Naive thymus-derived CD4-positive, alpha-beta T cell (primary cell): ENCODE measurements at regions not wholly inside any gene's neighbourhood (a gene's known extent, or its start where the extent isn't known, plus 50 kb on each side); places are given as distances from the start of the nearest gene placed in this dataset.

Source experiments
- ATAC-seq: fragments of 150-1000 bp; cut with Tn5 transposase; 2 replicates; pipeline ENCODE4 v1.10.0; 2021; ENCODE audit warnings: mild to moderate bottlenecking, moderate library complexity
- CTCF ChIA-PET: fragments of 350-600 bp; sonication (Branson Sonifier 250); formaldehyde crosslinking; loops from one replicate; lab custom pipeline; 2021; ENCODE audit warnings: antibody characterized with exemption; lab: Charles Lee
- POLR2A ChIA-PET: fragments of 350-600 bp; sonication (Branson Sonifier 250); formaldehyde crosslinking; loops from one replicate; lab custom pipeline; 2021; ENCODE audit warnings: antibody characterized with exemption, inconsistent platforms; lab: Charles Lee
- DNase-seq, 9 donors: peaks; one replicate each; pipeline versions ENCODE4 v3.0.0 to v3.0.0-alpha.2; 2020 to 2022; ENCODE audit warnings: mixed read lengths in 1 of 9
- H3K27ac ChIP-seq: one replicate; pipeline ENCODE4 v1.7.0; 2013; ENCODE audit warnings: mild to moderate bottlenecking, low read depth, low read length, moderate library complexity
- H3K27me3 ChIP-seq, 2 donors: one replicate each; pipeline ENCODE4 v1.7.0; 2013; ENCODE audit warnings: low read length in 2 of 2, mild to moderate bottlenecking in 2 of 2, moderate library complexity in 2 of 2; ENCODE audit not compliant: control insufficient read depth in 2 of 2, insufficient read depth in 2 of 2
- H3K36me3 ChIP-seq, 3 experiments: 1 replicate in 2 of 3; 2 replicates in 1 of 3; pipeline ENCODE4 v1.7.0; 2013; ENCODE audit warnings: low read length in 3 of 3, mild to moderate bottlenecking in 3 of 3, moderate library complexity in 1 of 3; ENCODE audit not compliant: insufficient read depth in 3 of 3, control insufficient read depth in 2 of 3
- H3K4me1 ChIP-seq, 2 donors: one replicate each; pipeline ENCODE4 v1.7.0; 2013; ENCODE audit warnings: low read length in 2 of 2, mild to moderate bottlenecking in 2 of 2, moderate library complexity in 1 of 2; ENCODE audit not compliant: control insufficient read depth in 2 of 2, insufficient read depth in 2 of 2
- H3K4me3 ChIP-seq: 2 replicates; pipeline ENCODE4 v1.7.0; 2013; ENCODE audit warnings: mild to moderate bottlenecking, low read length
- H3K9me3 ChIP-seq, 3 experiments: 1 replicate in 2 of 3; 2 replicates in 1 of 3; pipeline ENCODE4 v1.7.0; 2013; ENCODE audit warnings: low read length in 3 of 3; ENCODE audit not compliant: control insufficient read depth in 2 of 3
- H3K27ac Mint-ChIP-seq, 9 donors: one replicate each; pipeline ENCODE4 v1.8.0; 2020 to 2022; ENCODE audit warnings: mixed read lengths in 9 of 9, mild to moderate bottlenecking in 8 of 9, moderate library complexity in 5 of 9, inconsistent platforms in 2 of 9
- H3K27me3 Mint-ChIP-seq, 5 donors: one replicate each; pipeline ENCODE4 v1.8.0; 2021 to 2022; ENCODE audit warnings: mixed read lengths in 5 of 5, mild to moderate bottlenecking in 1 of 5
- H3K36me3 Mint-ChIP-seq, 5 donors: one replicate each; pipeline ENCODE4 v1.8.0; 2020 to 2022; ENCODE audit warnings: mixed read lengths in 5 of 5, mild to moderate bottlenecking in 3 of 5, inconsistent platforms in 1 of 5
- H3K4me1 Mint-ChIP-seq, 7 donors: one replicate each; pipeline ENCODE4 v1.8.0; 2020 to 2022; ENCODE audit warnings: mixed read lengths in 7 of 7, mild to moderate bottlenecking in 3 of 7, inconsistent platforms in 1 of 7
- H3K4me3 Mint-ChIP-seq, 10 donors: one replicate each; pipeline ENCODE4 v1.8.0; 2020 to 2022; ENCODE audit warnings: mild to moderate bottlenecking in 10 of 10, mixed read lengths in 10 of 10, moderate library complexity in 6 of 10, inconsistent platforms in 2 of 10
- H3K9me3 Mint-ChIP-seq, 11 donors: one replicate each; pipeline ENCODE4 v1.8.0; 2020 to 2022; ENCODE audit warnings: mixed read lengths in 11 of 11, mild to moderate bottlenecking in 4 of 11, inconsistent platforms in 1 of 11, moderate library complexity in 1 of 11
- intact Hi-C, 2 donors: fragments of 100-400 bp; cut with micrococcal nuclease; formaldehyde crosslinking; loops; one replicate each; pipeline ENCODE4 v1.15.1; 2023

- no peaks in the 10 kb centered on the region for H3K27me3 Mint-ChIP-seq
- no peaks in the 10 kb centered on the region for H3K27me3 ChIP-seq
- no peak overlapping the region for H3K27ac Mint-ChIP-seq
- no peaks in the 10 kb centered on the region for H3K4me1 ChIP-seq
- DNase-seq: no peak
- no peak overlapping the region for H3K4me3 ChIP-seq
- no peaks in the 10 kb centered on the region for H3K4me1 Mint-ChIP-seq
- H3K9me3 Mint-ChIP-seq: peaks cover 0 to 8% (median 0%) of the 10 kb centered on the region in 11 donors
- no peak overlapping the region for H3K27ac ChIP-seq
- no peak for ATAC-seq
- H3K36me3 Mint-ChIP-seq: no peaks in the 10 kb centered on the region
- POLR2A ChIA-PET: no interaction called here
- no peaks in the 10 kb centered on the region for H3K9me3 ChIP-seq
- intact Hi-C loops: no loop called here
- H3K4me3 Mint-ChIP-seq: no peak overlapping the region
- no peaks in the 10 kb centered on the region for H3K36me3 ChIP-seq
- CTCF ChIA-PET: no interaction called here
These were observed 729.1 kb upstream of the NRSN1 start for GRCh38 chr6:23396949-23397348.

GRCh38 chr6:23403460-23403859 lies 722.6 kb upstream of the NRSN1 start:
- H3K4me1 ChIP-seq: no peaks in the 10 kb centered on the region
- H3K27me3 ChIP-seq: no peaks in the 10 kb centered on the region
- CTCF ChIA-PET: no interaction called here
- intact Hi-C loops: no loop called here
- Mint-ChIP-seq H3K4me1 (no peaks in the 10 kb centered on the region), H3K36me3 (no peaks in the 10 kb centered on the region), H3K27me3 (no peaks in the 10 kb centered on the region), H3K27ac (no peak overlapping the region), H3K4me3 (no peak overlapping the region), H3K9me3 (peaks cover 0 to 7% (median 0%) of the 10 kb centered on the region in 11 donors)
- no peak overlapping the region for H3K4me3 ChIP-seq
- H3K9me3 ChIP-seq: no peaks in the 10 kb centered on the region
- H3K36me3 ChIP-seq: no peaks in the 10 kb centered on the region
- H3K27ac ChIP-seq: no peak overlapping the region
- POLR2A ChIA-PET: no interaction called here
- ATAC-seq: no peak
- DNase-seq: no peak

GRCh38 chr6:23409531-23409930 lies 716.5 kb upstream of the NRSN1 start:
- no peaks in the 10 kb centered on the region for H3K27me3 Mint-ChIP-seq
- no peaks in the 10 kb centered on the region for H3K4me1 ChIP-seq
- CTCF ChIA-PET: no interaction called here
- peaks cover 0 to 6% (median 0%) of the 10 kb centered on the region in 11 donors for H3K9me3 Mint-ChIP-seq
- POLR2A ChIA-PET: no interaction called here
- no peaks in the 10 kb centered on the region for H3K4me1 Mint-ChIP-seq
- no peak overlapping the region for H3K27ac ChIP-seq
- no peak overlapping the region for H3K27ac Mint-ChIP-seq
- ATAC-seq (no peak), DNase-seq (no peak)
- H3K4me3 ChIP-seq: no peak overlapping the region
- no peaks in the 10 kb centered on the region for H3K9me3 ChIP-seq
- no peak overlapping the region for H3K4me3 Mint-ChIP-seq
- no peaks in the 10 kb centered on the region for H3K27me3 ChIP-seq
- no peaks in the 10 kb centered on the region for H3K36me3 Mint-ChIP-seq
- no peaks in the 10 kb centered on the region for H3K36me3 ChIP-seq
- intact Hi-C loops: no loop called here

GRCh38 chr6:23410439-23410838 lies 715.6 kb upstream of the NRSN1 start:
- no peak overlapping the region for H3K27ac ChIP-seq
- Mint-ChIP-seq H3K27me3 (no peaks in the 10 kb centered on the region), H3K36me3 (no peaks in the 10 kb centered on the region)

GRCh38 chr6:23412770-23413169 lies 713.2 kb upstream of the NRSN1 start:
- no peaks in the 10 kb centered on the region for H3K27me3 Mint-ChIP-seq
- intact Hi-C loops: no loop called here

More at GRCh38 chr6:23410439-23410838, 715.6 kb upstream of the NRSN1 start:
- H3K27me3 ChIP-seq: no peaks in the 10 kb centered on the region
- no peak overlapping the region for H3K4me3 Mint-ChIP-seq
- no peaks in the 10 kb centered on the region for H3K4me1 Mint-ChIP-seq
- no peak overlapping the region for H3K27ac Mint-ChIP-seq
- no peaks in the 10 kb centered on the region for H3K4me1 ChIP-seq
- no peaks in the 10 kb centered on the region for H3K36me3 ChIP-seq
- H3K4me3 ChIP-seq: no peak overlapping the region
- intact Hi-C loops: no loop called here
- H3K9me3 Mint-ChIP-seq: peaks cover 0 to 6% (median 0%) of the 10 kb centered on the region in 11 donors
- ChIA-PET POLR2A (no interaction called here), CTCF (no interaction called here)
- ATAC-seq (no peak), DNase-seq (no peak)
- H3K9me3 ChIP-seq: no peaks in the 10 kb centered on the region

GRCh38 chr6:23413327-23414050 lies 712.5 kb upstream of the NRSN1 start:
- Histone ChIP-seq H3K27ac (no peak overlapping the region), H3K9me3 (no peaks in the 10 kb centered on the region), H3K4me3 (no peak overlapping the region), H3K36me3 (no peaks in the 10 kb centered on the region), H3K4me1 (no peaks in the 10 kb centered on the region), H3K27me3 (no peaks in the 10 kb centered on the region)
- Mint-ChIP-seq H3K4me1 (no peaks in the 10 kb centered on the region), H3K9me3 (peaks cover 0 to 14% (median 0%) of the 10 kb centered on the region in 11 donors), H3K4me3 (no peak overlapping the region), H3K27ac (no peak overlapping the region), H3K27me3 (no peaks in the 10 kb centered on the region), H3K36me3 (no peaks in the 10 kb centered on the region)
- DNase-seq (no peak), ATAC-seq (no peak)
- CTCF ChIA-PET: interaction anchor here (0.6 kb wide), 1 partner anchor 636 kb away, joined by 3 read pairs; no protein-coding TSS in a partner anchor
- intact Hi-C loops: no loop called here
- POLR2A ChIA-PET: no interaction called here

More at GRCh38 chr6:23412770-23413169, 713.2 kb upstream of the NRSN1 start:
- Histone ChIP-seq H3K9me3 (no peaks in the 10 kb centered on the region), H3K27me3 (no peaks in the 10 kb centered on the region), H3K27ac (no peak overlapping the region), H3K36me3 (no peaks in the 10 kb centered on the region), H3K4me1 (no peaks in the 10 kb centered on the region), H3K4me3 (no peak overlapping the region)
- Mint-ChIP-seq H3K36me3 (no peaks in the 10 kb centered on the region), H3K9me3 (peaks cover 0 to 14% (median 0%) of the 10 kb centered on the region in 11 donors), H3K4me1 (no peaks in the 10 kb centered on the region), H3K27ac (no peak overlapping the region), H3K4me3 (no peak overlapping the region)
- DNase-seq: no peak
- POLR2A ChIA-PET: no interaction called here
- CTCF ChIA-PET: interaction anchor here (0.6 kb wide), 1 partner anchor 635 kb away, joined by 3 read pairs; no protein-coding TSS in a partner anchor
- no peak for ATAC-seq

- Histone ChIP-seq H3K27me3 (no peaks in the 10 kb centered on the region), H3K27ac (no peak overlapping the region), H3K4me1 (no peaks in the 10 kb centered on the region), H3K36me3 (no peaks in the 10 kb centered on the region), H3K9me3 (no peaks in the 10 kb centered on the region), H3K4me3 (no peak overlapping the region)
- H3K4me3 Mint-ChIP-seq: no peak overlapping the region
- ATAC-seq (no peak), DNase-seq (no peak)
- H3K9me3 Mint-ChIP-seq: peaks cover 0 to 14% (median 0%) of the 10 kb centered on the region in 11 donors
- ChIA-PET POLR2A (no interaction called here), CTCF (no interaction called here)
- H3K36me3 Mint-ChIP-seq: no peaks in the 10 kb centered on the region
- H3K4me1 Mint-ChIP-seq: no peaks in the 10 kb centered on the region
- H3K27ac Mint-ChIP-seq: no peak overlapping the region
- H3K27me3 Mint-ChIP-seq: no peaks in the 10 kb centered on the region
- intact Hi-C loops: no loop called here
These were observed 712.0 kb upstream of the NRSN1 start for GRCh38 chr6:23414051-23414445.
